ENCODE measurements at regions not wholly inside any gene's neighbourhood (a gene's known extent, or its start where the extent isn't known, plus 50 kb on each side); places are given as distances from the start of the nearest gene placed in this dataset.
"Not testable (repeated sequence)": the region's sequence is repeated elsewhere in the genome, so short reads cannot be mapped to it uniquely, and the experiment has no call there.

DNA sequence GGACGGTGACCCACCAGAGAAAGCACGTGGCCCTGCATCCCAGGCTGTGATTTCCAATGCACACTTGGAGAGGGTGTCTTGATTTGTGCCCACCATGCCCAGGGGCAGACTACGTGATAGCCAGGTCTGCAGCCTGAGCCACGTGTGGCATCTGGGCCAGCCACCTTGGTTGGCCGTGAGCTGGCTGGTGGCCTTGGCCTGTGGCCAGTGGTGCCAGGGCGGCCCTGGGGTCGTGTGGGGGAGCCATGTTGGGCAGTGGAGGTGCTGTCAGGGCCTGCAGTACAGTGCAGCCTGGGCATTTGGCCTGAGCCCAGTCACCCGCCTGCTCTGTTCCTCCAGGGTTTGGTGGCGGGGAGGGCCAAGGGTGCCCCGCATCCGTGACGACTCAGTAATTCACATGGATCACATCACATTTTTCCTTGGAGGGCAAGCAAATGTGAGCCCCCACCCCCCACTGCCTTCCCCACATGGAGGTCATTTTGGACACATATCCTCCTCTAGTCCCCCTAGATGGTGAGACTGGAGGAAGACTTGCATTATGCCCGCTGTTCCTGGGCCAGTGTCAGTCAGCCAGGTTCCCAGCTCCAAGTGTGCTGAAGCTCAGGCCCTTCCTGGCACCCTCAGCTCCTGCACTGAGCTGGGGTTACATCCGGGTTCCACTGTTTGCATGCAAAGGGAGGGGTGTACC lies 201.4 kb downstream of the UBE3A start:
- no peak for DNase-seq

GRCh38 chr15:25238126-25238525 lies 200.7 kb downstream of the UBE3A start:
- no peak for DNase-seq

DNA sequence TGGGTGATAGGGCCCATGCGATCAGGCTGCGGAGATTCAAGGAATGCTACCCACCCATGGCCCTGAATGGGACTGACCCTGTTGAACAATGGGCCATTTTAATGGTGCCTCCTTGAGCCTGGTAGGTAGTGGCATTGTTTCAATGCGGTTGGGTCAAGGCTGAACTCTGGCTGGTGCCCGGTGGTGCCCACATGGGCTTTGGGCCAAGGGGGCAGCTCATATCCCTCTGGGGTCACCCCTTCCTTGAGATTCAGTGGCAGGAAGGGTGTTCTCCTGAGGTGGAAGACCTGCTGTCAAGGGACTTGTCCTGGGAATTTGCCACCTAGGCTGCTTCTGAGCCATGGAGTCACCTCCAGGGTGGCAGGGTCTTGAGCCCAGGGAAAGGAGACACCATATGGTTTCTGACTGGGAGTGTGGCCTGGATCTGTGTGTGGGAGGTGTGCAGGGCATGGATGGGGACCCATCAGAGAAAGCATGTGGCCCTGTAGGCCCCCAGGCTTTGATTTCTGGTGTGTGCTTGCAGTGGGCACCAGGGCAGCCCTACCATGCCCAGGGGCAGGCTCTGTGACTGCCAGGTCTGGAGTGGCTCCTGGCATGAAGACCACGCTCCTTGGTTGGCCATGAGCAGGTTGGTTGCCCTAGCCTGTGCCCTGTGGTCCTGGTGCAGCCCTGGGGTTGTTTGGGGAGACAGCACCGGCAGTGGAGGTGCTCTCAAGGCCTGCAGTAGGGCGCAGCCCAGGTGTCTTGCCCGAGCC lies 199.9 kb downstream of the UBE3A start:
- no peak for DNase-seq

DNA sequence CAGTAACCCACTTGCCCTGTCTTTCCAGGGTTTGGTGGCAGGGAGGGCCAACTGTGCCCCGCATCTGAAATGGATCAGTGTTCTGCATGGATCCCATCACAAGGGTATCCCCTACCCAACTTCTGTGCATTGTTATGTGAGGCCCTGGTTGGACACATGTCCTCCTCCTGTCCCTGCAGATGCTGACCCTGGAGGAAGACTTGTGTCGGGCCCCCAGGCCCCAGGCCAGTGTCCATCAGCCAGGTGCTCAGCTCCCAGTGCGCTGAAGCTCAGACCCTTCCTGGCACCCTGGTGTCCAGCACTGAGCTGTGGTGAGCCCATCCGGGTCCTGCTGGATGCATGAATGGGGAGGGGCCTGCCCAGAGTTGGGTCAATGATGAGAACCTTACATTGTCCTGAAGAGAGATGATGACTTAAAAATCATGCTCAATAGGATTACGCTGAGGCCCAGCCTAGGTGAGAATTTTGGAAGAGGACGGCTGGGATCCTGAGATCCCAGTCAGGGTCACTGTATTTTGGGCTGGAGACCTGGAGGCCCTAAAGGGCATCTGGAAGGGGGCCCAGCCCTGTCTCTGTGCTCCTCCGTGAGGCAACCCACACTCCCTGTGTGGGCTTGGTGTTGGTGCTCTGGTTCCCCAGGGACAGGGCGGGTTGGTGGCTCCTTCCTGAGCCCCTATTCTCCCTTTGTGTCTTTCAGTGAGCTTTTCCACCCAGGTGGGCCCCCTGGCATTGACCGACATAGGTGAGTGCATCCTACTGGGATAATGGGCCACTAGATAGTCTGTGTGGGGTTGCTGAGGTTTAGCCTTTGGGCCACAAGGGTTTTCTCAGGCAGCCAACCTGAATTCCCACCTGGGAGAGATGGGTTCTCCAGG lies 199.1 kb downstream of the UBE3A start:
- DNase-seq = no peak

GRCh38 chr15:25240461-25241021 lies 198.3 kb downstream of the UBE3A start:
- no peak for DNase-seq

DNA sequence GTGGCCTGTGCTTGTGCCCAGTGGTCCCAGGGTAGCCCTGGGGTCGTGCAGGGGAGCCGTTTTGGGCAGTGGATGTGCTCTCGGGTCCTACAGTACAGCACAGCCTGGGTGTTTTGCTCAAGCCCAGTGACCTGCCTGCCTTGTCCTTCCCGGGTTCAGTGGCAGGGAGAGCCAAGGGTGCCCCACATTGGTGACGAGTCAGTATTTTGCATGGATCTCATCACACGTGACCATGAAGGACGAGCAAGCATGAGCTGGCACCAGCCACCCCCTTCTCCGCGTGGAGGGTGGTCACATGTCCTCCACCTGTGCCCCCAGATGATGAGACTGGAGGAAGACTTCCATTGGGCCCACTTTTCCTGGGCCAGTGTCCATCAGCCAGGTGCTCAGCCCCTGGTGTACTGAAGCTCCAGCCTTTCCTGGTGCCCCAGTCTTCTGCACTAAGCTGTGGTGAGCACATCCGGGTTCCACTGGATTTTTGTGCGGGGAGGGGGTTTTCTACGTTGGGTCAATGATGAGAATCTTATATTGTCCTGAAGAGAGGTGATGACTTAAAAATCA lies 197.5 kb downstream of the UBE3A start:
- DNase-seq = no peak

DNA sequence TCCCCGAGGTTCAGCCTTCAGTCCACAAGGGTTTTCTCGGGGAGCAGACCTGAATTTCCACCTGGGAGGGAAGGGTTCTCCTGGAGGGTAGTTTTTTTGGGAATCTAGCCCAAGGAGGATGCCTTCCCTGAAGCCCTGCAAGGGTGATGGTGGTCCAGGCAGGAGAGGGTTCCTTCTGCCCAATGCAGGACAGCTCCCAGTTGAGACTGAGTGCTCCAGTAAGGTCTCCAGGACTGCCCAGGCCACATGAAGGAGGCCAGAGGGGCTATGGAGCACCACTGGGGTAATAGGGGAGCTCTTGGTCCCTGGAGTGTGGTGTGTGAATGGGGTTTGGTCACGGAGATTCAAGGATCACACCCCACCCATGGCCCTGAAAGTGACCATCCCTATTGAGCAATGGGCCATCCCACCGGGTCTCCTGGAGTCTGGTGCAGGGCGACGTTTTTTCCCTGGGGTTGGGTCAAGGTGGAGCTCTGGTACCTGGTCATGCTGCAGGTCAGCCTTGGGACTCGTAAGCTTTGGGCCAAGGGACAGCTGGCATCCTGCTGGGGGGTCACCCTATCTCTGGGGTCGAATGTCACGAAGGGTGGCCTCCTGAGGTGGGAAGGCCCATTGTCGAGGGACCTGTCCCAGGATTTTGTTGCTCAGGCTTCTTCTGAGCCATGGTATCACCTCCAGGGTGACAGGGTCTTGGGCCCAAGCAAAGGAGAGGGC lies 196.5 kb downstream of the UBE3A start:
- no peak for DNase-seq

GRCh38 chr15:25242957-25243799 lies 195.6 kb downstream of the UBE3A start:
- no peak for DNase-seq

GRCh38 chr15:25243800-25244097 lies 195.1 kb downstream of the UBE3A start:
- no peak for DNase-seq

DNA sequence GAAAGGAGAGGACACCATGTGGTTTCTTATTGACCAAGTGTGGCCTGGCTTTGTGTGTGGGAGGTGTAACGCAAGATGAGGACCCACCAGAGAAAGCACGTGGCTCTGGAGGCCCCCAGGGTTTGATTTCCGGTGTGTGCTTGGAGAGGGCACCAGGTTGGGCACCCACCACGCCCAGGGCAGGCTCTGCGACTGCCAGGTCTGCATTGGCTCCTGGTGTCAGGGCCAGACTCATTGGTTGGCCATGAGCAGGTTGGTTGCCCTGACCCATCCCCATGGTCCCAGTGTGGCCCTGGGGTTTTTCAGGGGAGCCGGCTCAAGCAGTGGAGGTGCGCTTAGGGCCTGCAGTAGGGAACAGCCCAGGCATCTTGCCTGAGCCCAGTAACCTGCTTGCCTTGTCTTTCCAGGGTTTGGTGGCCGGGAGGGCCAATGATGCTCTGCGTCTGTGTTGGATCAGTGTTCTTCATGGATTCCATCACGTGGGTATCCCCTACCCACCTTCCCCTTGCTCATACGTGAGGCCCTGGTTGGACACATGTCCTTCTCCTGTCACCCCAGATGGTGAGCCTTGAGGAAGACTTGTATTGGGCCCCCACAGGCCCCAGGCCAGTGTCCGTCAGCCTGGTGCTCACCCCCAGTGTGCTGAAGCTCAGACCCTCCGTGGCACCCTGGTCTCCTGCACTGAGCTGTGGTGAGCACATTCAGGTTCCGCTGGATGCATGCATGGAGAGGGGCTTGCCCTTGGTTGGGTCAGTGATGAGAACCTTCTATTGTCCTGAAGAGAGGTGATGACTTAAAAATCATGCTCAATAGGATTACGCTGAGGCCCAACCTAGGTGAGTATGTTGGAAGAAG lies 193.9 kb downstream of the UBE3A start:
- no peak for DNase-seq

DNA sequence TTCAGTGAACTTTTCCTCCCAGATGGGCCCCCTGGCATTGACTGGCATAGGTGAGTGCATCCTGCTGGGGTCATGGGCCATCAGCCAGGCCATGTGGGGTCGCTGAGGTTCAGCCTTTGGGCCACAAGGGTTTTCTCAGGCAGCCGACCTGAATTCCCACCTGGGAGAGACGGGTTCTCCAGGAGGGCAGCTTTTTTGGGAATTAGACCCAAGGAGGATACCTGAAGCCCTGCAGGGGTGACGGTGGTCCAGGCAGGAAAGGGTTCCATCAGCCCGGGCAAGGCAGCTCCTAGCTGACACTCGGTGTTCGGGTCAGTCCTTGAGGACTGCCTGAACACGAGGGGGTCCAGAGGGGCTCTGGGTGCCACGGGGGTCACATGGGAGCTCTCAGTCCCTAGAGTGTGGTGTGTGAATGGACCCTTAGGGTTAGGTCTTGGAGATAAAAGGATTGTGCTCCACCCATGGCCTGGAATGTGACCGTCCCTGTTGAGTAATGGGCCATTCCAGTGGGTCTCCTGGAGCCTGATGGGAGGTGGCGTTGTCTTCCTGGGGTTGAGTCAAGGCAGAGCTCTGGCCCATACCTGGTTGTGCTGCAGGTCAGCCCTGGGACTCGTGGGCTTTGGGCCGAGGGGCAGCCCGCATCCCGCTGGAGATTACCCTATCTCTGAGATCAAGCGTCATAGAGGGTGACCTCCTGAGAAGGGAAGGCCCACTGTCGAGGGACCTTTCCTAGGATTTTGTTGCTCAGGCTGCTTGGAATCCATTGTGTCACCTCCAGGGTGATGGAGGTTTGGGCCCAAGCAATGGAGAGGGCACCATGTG lies 192.8 kb downstream of the UBE3A start:
- DNase-seq = no peak

DNA sequence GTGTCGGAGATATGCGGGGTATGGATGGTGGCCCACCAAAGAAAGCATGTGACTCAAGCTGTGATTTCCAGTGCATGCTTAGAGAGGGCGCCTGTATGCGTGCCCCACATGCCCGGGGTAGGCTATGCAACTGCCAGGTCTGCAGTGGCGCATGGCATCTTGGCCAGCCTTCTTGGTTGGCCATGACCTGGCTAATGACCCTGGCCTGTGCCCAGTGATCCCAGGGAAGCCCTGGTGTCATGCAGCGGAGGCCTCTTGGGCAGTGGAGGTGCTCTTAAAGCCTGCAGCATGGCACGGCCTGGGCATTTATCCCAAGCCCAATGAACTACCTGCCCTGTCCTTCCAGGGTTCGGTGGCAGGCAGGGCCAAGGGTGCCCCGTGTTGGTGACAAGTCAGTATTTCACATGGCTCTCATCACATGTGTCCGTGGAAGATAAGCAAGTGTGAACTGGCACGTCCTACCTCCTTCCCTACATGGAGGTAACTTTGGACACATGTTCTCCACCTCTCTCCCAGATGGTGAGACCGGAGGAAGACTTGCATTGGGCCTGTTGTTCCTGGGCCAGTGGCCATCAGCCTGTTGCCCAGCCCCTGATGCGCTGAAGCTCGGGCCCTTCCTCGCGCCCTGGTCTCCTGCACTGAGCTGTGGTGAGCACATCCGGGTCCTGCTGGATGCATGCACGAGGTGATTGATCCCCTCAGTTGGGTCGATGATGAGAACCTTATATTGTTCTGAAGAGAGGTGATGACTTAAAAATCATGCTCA lies 192.0 kb downstream of the UBE3A start:
- DNase-seq = no peak

- DNase-seq = no peak
These were observed 191.3 kb downstream of the UBE3A start for GRCh38 chr15:25247407-25248038.

GRCh38 chr15:25248087-25248486 lies 190.7 kb downstream of the UBE3A start:
- not testable (repeated sequence) for DNase-seq

DNA sequence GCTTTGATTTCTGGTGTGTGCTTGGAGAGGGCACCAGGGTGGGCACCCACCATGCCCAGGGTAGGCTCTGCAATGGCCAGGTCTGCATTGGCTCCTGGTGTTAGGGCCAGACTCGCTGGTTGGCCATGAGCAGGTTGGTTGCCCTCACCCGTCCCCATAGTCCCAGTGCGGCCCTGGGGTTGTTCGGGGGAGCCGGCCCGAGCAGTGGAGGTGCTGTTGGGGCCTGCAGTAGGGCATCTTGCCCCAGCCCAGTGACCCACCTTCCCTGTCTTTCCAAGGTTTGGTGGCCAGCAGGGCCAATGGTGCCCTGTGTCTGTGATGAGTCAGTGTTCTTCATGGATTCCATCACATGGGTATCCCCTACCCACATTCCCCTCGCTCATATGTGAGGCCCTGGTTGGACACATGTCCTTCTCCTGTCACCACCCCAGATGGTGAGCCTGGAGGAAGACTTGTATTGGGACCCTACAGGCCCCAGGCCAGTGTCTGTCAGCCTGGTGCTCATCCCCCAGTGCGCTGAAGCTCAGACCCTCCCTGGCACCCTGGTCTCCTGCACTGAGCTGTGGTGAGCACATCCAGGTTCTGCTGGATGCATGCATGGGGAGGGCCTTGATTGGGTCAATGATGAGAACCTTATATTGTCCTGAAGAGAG lies 190.1 kb downstream of the UBE3A start:
- DNase-seq = no peak

- no peak for DNase-seq
These were observed 189.4 kb downstream of the UBE3A start for GRCh38 chr15:25249236-25250010.
